Gastrocnemius medialis (tissue), 4 donors: ENCODE measurements at regions not wholly inside any gene's neighbourhood (a gene's known extent, or its start where the extent isn't known, plus 50 kb on each side); places are given as distances from the start of the nearest gene placed in this dataset.

Experiments
- ATAC-seq, 2 donors: fragments of 150-250 bp; one replicate each; pipeline ENCODE4 v1.9.1; 2016
- DNase-seq, 2 donors: peaks; one replicate each; pipeline ENCODE4 v3.0.0-alpha.2; 2019
- H3K27ac ChIP-seq, 4 donors: fragments of 200-600 bp; sonication (generic); 1 replicate in 1 of 4; 2 replicates in 3 of 4; pipeline ENCODE4 v1.5.1; 2016 to 2018; ENCODE audit warnings: mild to moderate bottlenecking in 2 of 4, moderate library complexity in 1 of 4
- H3K27me3 ChIP-seq, 3 donors: fragments of 200-600 bp; sonication (generic) in 2 of 3; 1 replicate in 1 of 3; 2 replicates in 2 of 3; pipeline versions ENCODE4 v1.5.1 to v1.6.0; 2016 to 2019; ENCODE audit warnings: mild to moderate bottlenecking in 1 of 3, moderate library complexity in 1 of 3
- H3K36me3 ChIP-seq, 2 donors: fragments of 200-600 bp; sonication (generic) in 1 of 2; one replicate each; pipeline ENCODE4 v1.5.1; 2017 to 2018
- H3K4me1 ChIP-seq, 2 donors: fragments of 200-600 bp; sonication (generic) in 1 of 2; one replicate each; pipeline ENCODE4 v1.5.1; 2016 to 2017; ENCODE audit warnings: mild to moderate bottlenecking in 2 of 2
- H3K4me3 ChIP-seq, 4 donors: fragments of 200-600 bp; sonication (generic) in 3 of 4; 1 replicate in 1 of 4; 2 replicates in 3 of 4; pipeline ENCODE4 v1.5.1; 2016 to 2019; ENCODE audit warnings: mild to moderate bottlenecking in 2 of 4
- H3K9me3 ChIP-seq, 3 donors: fragments of 200-600 bp; sonication (generic) in 2 of 3; 1 replicate in 1 of 3; 2 replicates in 2 of 3; pipeline ENCODE4 v1.5.1; 2016 to 2019
- POLR2A ChIP-seq, 2 donors: fragments of 450-650 bp; IDR thresholded peaks; one replicate each; pipeline ENCODE4 v1.6.1; 2017; ENCODE audit warnings: antibody characterized with exemption in 2 of 2, mild to moderate bottlenecking in 2 of 2, moderate library complexity in 2 of 2
- in situ Hi-C, 4 donors: fragments of 200-750 bp; cut with MboI; loops; one replicate each; pipeline versions ENCODE4 v1.15.0 to v1.8.0; 2017; ENCODE audit warnings: low sequenced_read_pairs in 4 of 4
- intact Hi-C: fragments of 100-400 bp; cut with DNase I; formaldehyde crosslinking; loops from one replicate; pipeline ENCODE4 v1.15.1; 2023; ENCODE audit warnings: low total_unique reads
- TF ChIP-seq, protein P1 (sequence below), 5 experiments: fragments of 450-650 bp in 3 of 5; fragments of 200-600 bp in 2 of 5; sonication (generic) in 2 of 5; IDR thresholded peaks in 4 of 5; conservative IDR thresholded peaks in 1 of 5; 1 replicate in 4 of 5; 2 replicates in 1 of 5; pipeline ENCODE4 v1.5.1; 2016 to 2019; ENCODE audit warnings: antibody characterized with exemption in 5 of 5, mild to moderate bottlenecking in 3 of 5, moderate library complexity in 3 of 5

DNA sequence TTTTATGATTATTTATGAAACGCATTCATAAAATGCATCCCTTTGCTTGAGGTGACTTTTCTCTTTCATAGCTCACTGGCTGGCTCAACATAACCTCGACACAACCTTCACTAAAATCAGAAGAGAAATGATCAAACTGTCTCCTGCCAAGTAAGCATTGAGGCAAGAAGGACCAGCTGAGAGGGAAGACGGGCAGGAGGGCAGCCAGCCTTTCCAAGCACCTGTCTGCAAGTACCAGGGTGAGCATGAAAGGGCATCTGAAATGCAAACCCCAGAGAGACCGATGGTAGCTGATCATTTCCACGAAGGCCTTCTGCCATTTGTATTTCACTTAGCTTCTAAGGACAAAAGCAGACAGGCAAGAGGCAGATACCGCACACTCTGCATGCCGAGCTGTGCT, 52.1 kb upstream of the RPH3AL start:
- no peak for DNase-seq
- intact Hi-C loops (loop anchor here (5.0 kb wide), 1 partner anchor 257 kb away; no protein-coding TSS in a partner anchor), in situ Hi-C loops (no loop called here)
- H3K9me3 ChIP-seq, result no peaks in the 10 kb centered on the region
- peaks cover 0 to 4% (median 0%) of the 10 kb centered on the region in 3 donors for H3K27me3 ChIP-seq
- no peak for TF ChIP-seq POLR2A (IDR thresholded peaks at IDR 0.05)
- TF ChIP-seq, protein P1, sequence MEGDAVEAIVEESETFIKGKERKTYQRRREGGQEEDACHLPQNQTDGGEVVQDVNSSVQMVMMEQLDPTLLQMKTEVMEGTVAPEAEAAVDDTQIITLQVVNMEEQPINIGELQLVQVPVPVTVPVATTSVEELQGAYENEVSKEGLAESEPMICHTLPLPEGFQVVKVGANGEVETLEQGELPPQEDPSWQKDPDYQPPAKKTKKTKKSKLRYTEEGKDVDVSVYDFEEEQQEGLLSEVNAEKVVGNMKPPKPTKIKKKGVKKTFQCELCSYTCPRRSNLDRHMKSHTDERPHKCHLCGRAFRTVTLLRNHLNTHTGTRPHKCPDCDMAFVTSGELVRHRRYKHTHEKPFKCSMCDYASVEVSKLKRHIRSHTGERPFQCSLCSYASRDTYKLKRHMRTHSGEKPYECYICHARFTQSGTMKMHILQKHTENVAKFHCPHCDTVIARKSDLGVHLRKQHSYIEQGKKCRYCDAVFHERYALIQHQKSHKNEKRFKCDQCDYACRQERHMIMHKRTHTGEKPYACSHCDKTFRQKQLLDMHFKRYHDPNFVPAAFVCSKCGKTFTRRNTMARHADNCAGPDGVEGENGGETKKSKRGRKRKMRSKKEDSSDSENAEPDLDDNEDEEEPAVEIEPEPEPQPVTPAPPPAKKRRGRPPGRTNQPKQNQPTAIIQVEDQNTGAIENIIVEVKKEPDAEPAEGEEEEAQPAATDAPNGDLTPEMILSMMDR (IDR thresholded peaks at IDR 0.05 in 4 of 5, conservative IDR thresholded peaks at IDR 0.05 in 1 of 5), result no peak
- ATAC-seq, result no peak
- no peak overlapping the region for H3K27ac ChIP-seq
- H3K36me3 ChIP-seq, result no peaks in the 10 kb centered on the region
- H3K4me1 ChIP-seq, result no peaks in the 10 kb centered on the region
- no peak overlapping the region for H3K4me3 ChIP-seq
